ENCODE measurements at regions not wholly inside any gene's neighbourhood (a gene's known extent, or its start where the extent isn't known, plus 50 kb on each side); places are given as distances from the start of the nearest gene placed in this dataset.

DNA sequence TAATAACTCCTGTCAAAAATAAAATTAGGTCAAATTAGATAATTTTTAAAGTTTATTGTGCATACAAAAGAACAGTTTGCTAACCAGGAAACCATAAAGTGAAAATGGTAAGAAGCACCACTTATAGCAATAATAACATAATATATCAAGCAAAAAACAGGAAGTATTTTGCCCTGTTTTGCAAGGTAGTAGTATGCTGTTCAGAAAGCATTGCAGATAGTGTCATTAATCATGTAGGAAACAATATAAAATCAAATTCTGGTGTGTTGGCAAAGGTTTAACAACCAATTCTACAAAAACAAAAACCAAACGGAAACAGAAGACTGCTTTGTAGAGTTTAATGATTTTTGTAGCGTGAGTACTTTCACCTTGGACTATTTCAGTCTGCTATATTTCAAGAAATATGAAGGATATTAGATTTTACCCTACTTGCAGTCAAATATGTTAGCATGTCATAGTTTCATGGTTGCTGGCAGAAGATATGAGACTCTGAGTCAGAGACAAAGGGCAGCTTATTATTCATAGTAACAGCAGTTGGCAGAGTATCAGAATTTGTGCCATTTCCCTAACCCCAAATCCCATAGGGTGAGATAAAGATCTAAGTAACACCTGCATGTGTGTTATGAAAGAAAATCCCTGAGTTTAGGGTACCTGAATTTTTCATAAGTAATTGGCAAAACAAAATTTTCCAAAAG lies 729.0 kb upstream of the BRINP3 start:
- Mint-ChIP-seq H3K27ac (no peak overlapping the region), H3K4me1 (ENCODE audit: low read depth) (no peaks in the 10 kb centered on the region), H3K27me3 (ENCODE audit: insufficient read depth) (peaks cover 2% of the 10 kb centered on the region; the same call in 1 of the 2 replicates), H3K9me3 (peaks cover 39% of the 10 kb centered on the region), H3K36me3 (ENCODE audit: low read depth) (no peaks in the 10 kb centered on the region), H3K4me3 (no peak overlapping the region)
- TF ChIP-seq, protein P1, sequence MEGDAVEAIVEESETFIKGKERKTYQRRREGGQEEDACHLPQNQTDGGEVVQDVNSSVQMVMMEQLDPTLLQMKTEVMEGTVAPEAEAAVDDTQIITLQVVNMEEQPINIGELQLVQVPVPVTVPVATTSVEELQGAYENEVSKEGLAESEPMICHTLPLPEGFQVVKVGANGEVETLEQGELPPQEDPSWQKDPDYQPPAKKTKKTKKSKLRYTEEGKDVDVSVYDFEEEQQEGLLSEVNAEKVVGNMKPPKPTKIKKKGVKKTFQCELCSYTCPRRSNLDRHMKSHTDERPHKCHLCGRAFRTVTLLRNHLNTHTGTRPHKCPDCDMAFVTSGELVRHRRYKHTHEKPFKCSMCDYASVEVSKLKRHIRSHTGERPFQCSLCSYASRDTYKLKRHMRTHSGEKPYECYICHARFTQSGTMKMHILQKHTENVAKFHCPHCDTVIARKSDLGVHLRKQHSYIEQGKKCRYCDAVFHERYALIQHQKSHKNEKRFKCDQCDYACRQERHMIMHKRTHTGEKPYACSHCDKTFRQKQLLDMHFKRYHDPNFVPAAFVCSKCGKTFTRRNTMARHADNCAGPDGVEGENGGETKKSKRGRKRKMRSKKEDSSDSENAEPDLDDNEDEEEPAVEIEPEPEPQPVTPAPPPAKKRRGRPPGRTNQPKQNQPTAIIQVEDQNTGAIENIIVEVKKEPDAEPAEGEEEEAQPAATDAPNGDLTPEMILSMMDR (IDR thresholded peaks at IDR 0.05): no peak
- no peak for DNase-seq

GRCh38 chr1:191222206-191222605 lies 744.5 kb upstream of the BRINP3 start:
- Mint-ChIP-seq H3K27me3 (ENCODE audit: insufficient read depth) (no peaks in the 10 kb centered on the region), H3K9me3 (peaks cover 36% of the 10 kb centered on the region), H3K27ac (no peak overlapping the region), H3K4me1 (ENCODE audit: low read depth) (no peaks in the 10 kb centered on the region), H3K36me3 (ENCODE audit: low read depth) (no peaks in the 10 kb centered on the region), H3K4me3 (no peak overlapping the region)
- TF ChIP-seq, protein P1 (IDR thresholded peaks at IDR 0.05): no peak
- no peak for DNase-seq

DNA sequence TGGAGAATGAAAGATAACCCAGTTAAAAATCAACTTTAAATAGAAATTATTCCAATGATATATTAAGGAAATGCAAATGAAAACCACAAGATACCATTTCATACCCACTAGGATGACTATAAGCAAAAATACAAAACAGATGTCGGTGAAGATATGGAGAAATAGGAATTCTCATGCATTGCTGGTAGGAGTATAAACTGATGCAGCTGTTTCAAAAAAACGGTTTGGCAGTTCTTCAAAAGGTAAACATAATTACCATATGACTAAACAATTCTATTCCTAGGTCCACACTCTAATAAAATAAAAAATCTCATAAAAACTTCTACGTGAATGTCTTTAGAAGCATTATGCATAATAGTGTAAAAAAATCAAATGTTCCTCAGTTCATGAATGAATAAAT lies 763.3 kb upstream of the BRINP3 start:
- H3K27ac Mint-ChIP-seq: no peak overlapping the region

DNA sequence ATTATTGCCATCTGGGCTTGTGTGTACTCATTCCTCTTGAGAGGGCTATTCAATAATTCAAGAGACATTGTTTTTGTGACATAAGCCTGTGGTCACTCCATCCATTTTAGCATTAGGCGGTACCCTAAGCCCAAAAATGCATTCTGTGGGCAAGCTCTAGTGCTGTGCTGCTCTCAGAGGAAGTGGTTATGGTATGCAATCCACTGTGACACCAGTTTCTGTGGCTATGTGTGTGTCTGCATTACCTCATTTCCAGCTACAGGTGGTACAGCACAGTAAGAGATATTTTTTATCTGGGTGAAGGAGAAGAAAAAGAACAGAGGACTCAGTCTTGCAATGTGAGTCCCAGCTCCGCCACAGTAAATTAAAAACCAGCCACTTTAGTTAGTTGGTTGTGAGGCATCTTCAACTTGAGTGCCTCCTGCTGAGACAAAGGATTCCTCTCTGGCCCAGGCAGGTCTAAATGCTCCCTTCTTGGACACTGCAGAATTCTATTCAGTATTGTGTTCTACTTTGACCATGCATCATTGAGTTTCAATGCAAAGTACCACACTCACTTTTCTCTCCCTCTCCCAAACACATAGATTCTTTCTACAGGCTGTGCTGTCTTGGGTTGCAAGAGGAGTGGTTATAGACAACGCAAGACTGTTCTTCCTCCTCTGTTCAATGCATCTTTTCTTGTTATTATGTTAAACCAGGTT lies 777.8 kb upstream of the BRINP3 start:
- no peaks in the 10 kb centered on the region for H3K4me1 Mint-ChIP-seq (ENCODE audit: low read depth)
- TF ChIP-seq, protein P1 (IDR thresholded peaks at IDR 0.05): no peak
- no peak overlapping the region for H3K4me3 Mint-ChIP-seq
- peaks cover 37% of the 10 kb centered on the region for H3K9me3 Mint-ChIP-seq
- no peaks in the 10 kb centered on the region for H3K27me3 Mint-ChIP-seq (ENCODE audit: insufficient read depth)
- DNase-seq: no peak
- no peaks in the 10 kb centered on the region for H3K36me3 Mint-ChIP-seq (ENCODE audit: low read depth)
- no peak overlapping the region for H3K27ac Mint-ChIP-seq

More for the DNA sequence above, 763.3 kb upstream of the BRINP3 start:
- TF ChIP-seq, protein P1 (IDR thresholded peaks at IDR 0.05): no peak
- no peak for DNase-seq
- no peak overlapping the region for H3K4me3 Mint-ChIP-seq
- peaks cover 22% of the 10 kb centered on the region for H3K9me3 Mint-ChIP-seq
- no peaks in the 10 kb centered on the region for H3K27me3 Mint-ChIP-seq (ENCODE audit: insufficient read depth)
- H3K4me1 Mint-ChIP-seq (ENCODE audit: low read depth): no peaks in the 10 kb centered on the region
- H3K36me3 Mint-ChIP-seq (ENCODE audit: low read depth): peaks cover 6% of the 10 kb centered on the region; the same call in 1 of the 2 replicates

GRCh38 chr1:191256917-191257316 lies 779.3 kb upstream of the BRINP3 start:
- H3K4me3 Mint-ChIP-seq: no peak overlapping the region
- peaks cover 33% of the 10 kb centered on the region for H3K9me3 Mint-ChIP-seq
- TF ChIP-seq, protein P1 (IDR thresholded peaks at IDR 0.05): no peak
- H3K36me3 Mint-ChIP-seq (ENCODE audit: low read depth): no peaks in the 10 kb centered on the region
- no peaks in the 10 kb centered on the region for H3K27me3 Mint-ChIP-seq (ENCODE audit: insufficient read depth)
- H3K27ac Mint-ChIP-seq: no peak overlapping the region
- no peaks in the 10 kb centered on the region for H3K4me1 Mint-ChIP-seq (ENCODE audit: low read depth)
- no peak for DNase-seq
